ENCODE measurements at regions not wholly inside any gene's neighbourhood (a gene's known extent, or its start where the extent isn't known, plus 50 kb on each side); places are given as distances from the start of the nearest gene placed in this dataset.
A peak's percentile ranks its signal among the peaks of the same experiment; 100 is the strongest.

GRCh38 chr6:44569931-44570385, 182.5 kb downstream of the CDC5L start:
- DNase-seq (ENCODE audit: low read depth in 1 of 2, low spot score in 1 of 2): no peak

DNA sequence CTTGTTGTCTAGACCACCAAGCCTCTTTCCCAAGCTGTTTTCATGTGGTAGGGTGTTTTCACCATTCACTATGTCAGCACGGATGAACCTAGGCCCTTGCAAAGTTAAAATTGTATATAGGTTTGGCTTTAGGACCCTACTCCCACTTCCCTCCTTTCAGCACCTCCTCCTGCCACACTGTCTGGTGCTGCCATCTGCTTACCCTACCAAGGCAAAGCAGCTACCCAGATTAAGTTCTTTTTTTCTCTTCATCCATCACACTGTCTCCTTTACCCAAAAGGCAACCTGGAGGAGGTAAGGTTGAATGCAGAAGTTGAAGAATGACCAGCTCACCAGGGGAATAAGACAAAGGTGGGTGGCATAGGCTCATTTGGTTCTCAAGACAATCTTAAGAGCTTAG, 184.0 kb downstream of the CDC5L start:
- in situ Hi-C loops (cut with HindIII; ENCODE audit: low pct_unique_long_range_greater_than_20kb, low sequenced_read_pairs): no loop called here
- no peak for TF ChIP-seq JUND (IDR thresholded peaks at IDR 0.05; ENCODE audit: low read depth)
- no peak for DNase-seq (ENCODE audit: low read depth in 1 of 2, low spot score in 1 of 2)

More at GRCh38 chr6:44569931-44570385, 182.5 kb downstream of the CDC5L start:
- in situ Hi-C loops (cut with HindIII; ENCODE audit: low pct_unique_long_range_greater_than_20kb, low sequenced_read_pairs): no loop called here
- TF ChIP-seq JUND (IDR thresholded peaks at IDR 0.05; ENCODE audit: low read depth): no peak

GRCh38 chr6:44572346-44572745, 184.8 kb downstream of the CDC5L start:
- TF ChIP-seq JUND (IDR thresholded peaks at IDR 0.05; ENCODE audit: low read depth): no peak
- in situ Hi-C loops (cut with HindIII; ENCODE audit: low pct_unique_long_range_greater_than_20kb, low sequenced_read_pairs): no loop called here
- no peak for DNase-seq (ENCODE audit: low read depth in 1 of 2, low spot score in 1 of 2)

- in situ Hi-C loops (cut with HindIII; ENCODE audit: low pct_unique_long_range_greater_than_20kb, low sequenced_read_pairs): no loop called here
Observed at GRCh38 chr6:44575644-44576043, 188.1 kb downstream of the CDC5L start.

DNA sequence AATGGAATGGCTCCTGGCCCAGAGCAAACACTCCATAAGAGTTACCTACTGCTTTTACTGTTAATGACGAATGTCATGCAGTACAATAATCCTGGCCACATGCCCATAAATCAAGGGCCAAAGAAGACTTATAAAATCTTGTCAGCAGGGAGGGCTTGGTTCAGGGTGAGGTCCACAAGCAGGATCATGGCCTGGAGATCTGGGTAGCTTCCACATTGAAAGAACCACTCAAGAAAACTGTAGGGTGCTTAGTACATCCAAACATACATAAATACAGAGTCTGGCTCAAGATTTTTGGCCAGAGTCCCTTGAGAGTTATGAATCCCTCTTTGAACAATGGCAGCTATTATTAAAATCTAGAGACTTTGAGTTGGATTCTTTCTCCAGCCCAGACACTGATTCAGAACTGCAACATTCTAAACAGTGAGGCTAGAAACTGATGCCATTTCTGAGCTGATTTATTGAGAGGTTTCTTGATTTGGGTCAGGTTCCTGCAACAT, 188.7 kb downstream of the CDC5L start:
- TF ChIP-seq JUND (IDR thresholded peaks at IDR 0.05; ENCODE audit: low read depth): no peak
- DNase-seq (ENCODE audit: low read depth in 1 of 2, low spot score in 1 of 2): no peak
- in situ Hi-C loops (cut with HindIII; ENCODE audit: low pct_unique_long_range_greater_than_20kb, low sequenced_read_pairs): no loop called here

More at GRCh38 chr6:44575644-44576043, 188.1 kb downstream of the CDC5L start:
- no peak for DNase-seq (ENCODE audit: low read depth in 1 of 2, low spot score in 1 of 2)
- no peak for TF ChIP-seq JUND (IDR thresholded peaks at IDR 0.05; ENCODE audit: low read depth)

GRCh38 chr6:44580901-44581300, 193.4 kb downstream of the CDC5L start:
- DNase-seq (ENCODE audit: low read depth in 1 of 2, low spot score in 1 of 2): no peak
- TF ChIP-seq JUND (IDR thresholded peaks at IDR 0.05; ENCODE audit: low read depth): no peak
- in situ Hi-C loops (cut with HindIII; ENCODE audit: low pct_unique_long_range_greater_than_20kb, low sequenced_read_pairs): no loop called here

DNA sequence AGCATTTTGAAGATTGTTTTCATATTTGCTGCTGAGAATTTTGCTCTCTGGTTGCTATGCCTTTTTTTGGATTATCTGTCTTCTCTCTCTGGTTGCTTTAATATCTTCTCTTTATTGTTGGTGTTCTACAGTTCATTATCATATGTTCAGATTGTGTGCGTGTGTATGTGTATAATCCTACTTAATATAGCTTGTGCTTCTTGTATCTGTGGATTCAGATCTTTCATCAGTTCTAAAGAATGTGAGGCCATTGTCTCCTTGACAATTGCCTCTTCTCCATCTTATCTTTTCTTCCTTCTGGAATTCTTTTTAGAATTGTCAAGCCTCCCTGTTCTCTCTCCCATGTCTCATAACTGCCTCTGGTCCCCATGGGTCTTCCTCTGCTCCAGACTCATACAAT, 195.4 kb downstream of the CDC5L start:
- in situ Hi-C loops (cut with HindIII; ENCODE audit: low pct_unique_long_range_greater_than_20kb, low sequenced_read_pairs): no loop called here
- no peak for DNase-seq (ENCODE audit: low read depth in 1 of 2, low spot score in 1 of 2)
- no peak for TF ChIP-seq JUND (IDR thresholded peaks at IDR 0.05; ENCODE audit: low read depth)

DNA sequence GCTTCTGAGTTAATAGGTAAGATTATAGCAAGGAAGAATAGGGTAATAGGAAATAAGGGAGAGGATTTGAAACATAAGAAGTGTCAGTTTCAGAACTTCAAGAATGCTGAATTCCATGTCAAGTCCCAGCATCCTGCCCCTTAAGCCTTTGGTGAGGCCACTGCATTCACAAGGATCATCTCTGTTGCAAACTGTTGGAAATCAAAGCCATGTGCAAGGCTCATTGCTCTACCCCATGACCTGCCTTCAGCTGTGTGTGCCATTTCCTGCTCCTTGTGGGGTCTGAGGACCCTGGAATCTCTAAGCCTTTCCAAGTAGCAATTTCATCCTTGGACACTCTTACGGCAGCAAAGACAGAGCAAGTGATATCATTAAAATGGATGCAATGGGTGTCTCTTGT, 203.0 kb downstream of the CDC5L start:
- TF ChIP-seq JUND (IDR thresholded peaks at IDR 0.05; ENCODE audit: low read depth): no peak
- no peak for DNase-seq (ENCODE audit: low read depth in 1 of 2, low spot score in 1 of 2)
- in situ Hi-C loops (cut with HindIII; ENCODE audit: low pct_unique_long_range_greater_than_20kb, low sequenced_read_pairs): no loop called here

DNA sequence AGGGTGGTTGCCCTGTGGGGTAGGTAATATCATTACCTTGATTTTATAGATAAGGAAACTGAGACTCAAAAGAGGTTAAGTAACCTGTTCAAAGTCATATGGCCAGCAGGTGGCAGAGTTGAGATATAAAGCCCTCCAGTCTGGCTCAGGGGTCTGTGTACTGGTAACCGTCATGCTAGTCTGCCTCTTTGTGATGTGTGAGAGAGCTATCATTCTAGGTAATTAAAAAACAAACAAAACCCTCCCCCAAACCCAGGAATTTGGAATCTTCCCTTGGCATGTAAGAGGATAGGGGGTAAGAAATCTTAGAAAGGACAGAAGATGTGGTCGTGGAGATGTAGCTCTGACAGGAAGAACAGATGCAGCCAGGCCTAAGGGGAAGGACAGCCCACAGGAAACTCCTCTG, 206.0 kb downstream of the CDC5L start:
- in situ Hi-C loops (cut with HindIII; ENCODE audit: low pct_unique_long_range_greater_than_20kb, low sequenced_read_pairs): no loop called here
- no peak for TF ChIP-seq JUND (IDR thresholded peaks at IDR 0.05; ENCODE audit: low read depth)
- peak; percentile 16 to 62 for DNase-seq (ENCODE audit: low read depth in 1 of 2, low spot score in 1 of 2)

DNA sequence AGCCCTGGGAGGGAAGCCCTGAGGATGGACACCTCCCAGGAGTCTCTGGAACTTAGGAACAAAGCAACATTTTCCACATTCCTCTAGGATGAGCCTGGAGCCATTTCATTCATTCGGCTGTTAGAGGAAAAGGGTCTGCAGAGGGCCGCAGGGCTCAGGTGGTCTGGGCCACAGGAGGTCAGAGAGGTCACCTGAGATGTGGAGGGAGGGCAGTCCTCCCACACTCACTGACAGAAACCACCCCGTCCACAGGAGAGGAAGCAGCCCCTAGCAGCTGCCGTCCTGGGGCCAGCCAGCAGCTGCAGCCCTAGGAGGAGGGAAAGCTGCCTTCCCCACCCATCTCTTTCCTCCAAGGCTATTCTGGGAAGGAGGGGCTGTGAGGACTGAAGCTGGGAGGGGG, 207.0 kb downstream of the CDC5L start:
- no peak for TF ChIP-seq JUND (IDR thresholded peaks at IDR 0.05; ENCODE audit: low read depth)
- no peak for DNase-seq (ENCODE audit: low read depth in 1 of 2, low spot score in 1 of 2)
- in situ Hi-C loops (cut with HindIII; ENCODE audit: low pct_unique_long_range_greater_than_20kb, low sequenced_read_pairs): no loop called here

DNA sequence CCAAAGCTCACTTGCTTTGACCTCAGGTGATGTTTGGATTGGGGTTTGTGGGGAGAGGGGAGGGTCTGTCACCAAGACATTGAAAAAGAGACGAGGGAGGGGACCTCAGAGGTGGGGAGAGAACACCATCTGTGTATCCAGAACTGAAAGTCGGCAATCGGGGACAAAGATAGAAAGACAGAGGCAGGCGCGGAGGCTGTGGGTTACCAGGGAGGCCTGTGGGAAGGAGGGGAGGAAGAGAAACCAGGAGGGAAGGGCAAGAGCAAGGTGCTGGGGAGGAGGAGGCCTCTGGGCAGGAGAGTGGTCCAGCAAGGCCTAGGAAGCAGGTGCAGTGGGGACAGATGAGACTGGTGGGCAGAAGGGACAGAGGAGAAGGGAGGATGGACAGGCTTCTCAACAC, 211.2 kb downstream of the CDC5L start:
- DNase-seq (ENCODE audit: low read depth in 1 of 2, low spot score in 1 of 2): no peak
- no peak for TF ChIP-seq JUND (IDR thresholded peaks at IDR 0.05; ENCODE audit: low read depth)
- in situ Hi-C loops (cut with HindIII; ENCODE audit: low pct_unique_long_range_greater_than_20kb, low sequenced_read_pairs): no loop called here

- DNase-seq (ENCODE audit: low read depth in 1 of 2, low spot score in 1 of 2): no peak
- TF ChIP-seq JUND (IDR thresholded peaks at IDR 0.05; ENCODE audit: low read depth): no peak
- in situ Hi-C loops (cut with HindIII; ENCODE audit: low pct_unique_long_range_greater_than_20kb, low sequenced_read_pairs): no loop called here
Observed at GRCh38 chr6:44599672-44600071, 212.2 kb downstream of the CDC5L start.

- in situ Hi-C loops (cut with HindIII; ENCODE audit: low pct_unique_long_range_greater_than_20kb, low sequenced_read_pairs): no loop called here
- DNase-seq (ENCODE audit: low read depth in 1 of 2, low spot score in 1 of 2): no peak
- no peak for TF ChIP-seq JUND (IDR thresholded peaks at IDR 0.05; ENCODE audit: low read depth)
Observed at GRCh38 chr6:44603044-44603686, 215.7 kb downstream of the CDC5L start.

DNA sequence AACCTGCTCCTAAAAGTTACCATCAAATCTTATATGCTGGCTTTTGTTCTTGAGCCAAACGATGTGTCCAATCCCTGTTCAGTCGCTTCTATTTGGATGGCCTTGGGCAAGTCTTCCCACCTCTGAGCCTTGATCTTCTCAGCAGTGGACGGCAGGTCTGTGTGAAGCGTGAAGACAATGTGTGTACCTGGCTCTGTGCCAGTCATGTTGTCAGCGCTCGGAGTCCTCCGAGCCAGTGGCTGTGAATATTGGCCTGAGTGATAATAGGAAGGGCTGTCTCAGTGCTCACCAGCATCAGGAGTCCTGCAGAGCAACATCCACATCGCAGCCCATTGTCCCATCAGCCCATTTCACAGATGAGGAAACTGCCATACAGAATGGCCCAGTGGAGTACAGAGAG, 219.0 kb downstream of the CDC5L start:
- no peak for TF ChIP-seq JUND (IDR thresholded peaks at IDR 0.05; ENCODE audit: low read depth)
- in situ Hi-C loops (cut with HindIII; ENCODE audit: low pct_unique_long_range_greater_than_20kb, low sequenced_read_pairs): no loop called here
- DNase-seq (ENCODE audit: low read depth in 1 of 2, low spot score in 1 of 2): no peak

Measured in T47D (cell line).